KMS-11 (cell line): ENCODE measurements at regions not wholly inside any gene's neighbourhood (a gene's known extent, or its start where the extent isn't known, plus 50 kb on each side); places are given as distances from the start of the nearest gene placed in this dataset.

Source experiments
- H2AFZ ChIP-seq: fragments of 200-600 bp; sonication (generic); 2 replicates; pipeline ENCODE4 v1.6.1; 2016; ENCODE audit warnings: antibody characterized with exemption, mixed run types, low read depth
- H3K27ac ChIP-seq: fragments of 200-600 bp; sonication (generic); 2 replicates; pipeline ENCODE4 v1.6.1; 2016; ENCODE audit warnings: mild to moderate bottlenecking, mixed run types
- H3K27me3 ChIP-seq: fragments of 200-600 bp; sonication (generic); 2 replicates; pipeline ENCODE4 v1.6.1; 2017; ENCODE audit warnings: mild to moderate bottlenecking, low read depth, mixed run types, moderate library complexity; ENCODE audit not compliant: insufficient read depth
- H3K36me3 ChIP-seq: fragments of 200-600 bp; sonication (generic); 2 replicates; pipeline ENCODE4 v1.6.1; 2017; ENCODE audit warnings: mild to moderate bottlenecking, mixed run types; ENCODE audit not compliant: insufficient read depth
- H3K4me1 ChIP-seq: fragments of 200-600 bp; sonication (generic); 2 replicates; pipeline ENCODE4 v1.6.1; 2016; ENCODE audit warnings: mild to moderate bottlenecking, low read depth, mixed run types; ENCODE audit not compliant: poor library complexity, severe bottlenecking
- H3K4me2 ChIP-seq: fragments of 200-600 bp; sonication (generic); 2 replicates; pipeline ENCODE4 v1.7.0; 2016; ENCODE audit warnings: mild to moderate bottlenecking, mixed run types
- H3K4me3 ChIP-seq: fragments of 200-600 bp; sonication (generic); IDR thresholded peaks from 2 replicates; pipeline ENCODE4 v1.6.1; 2017; ENCODE audit warnings: low read depth, low read length, mixed read lengths; ENCODE audit not compliant: insufficient read depth
- H3K79me2 ChIP-seq: fragments of 200-600 bp; sonication (generic); 2 replicates; pipeline ENCODE4 v1.6.1; 2016; ENCODE audit warnings: low read depth, mixed run types; ENCODE audit not compliant: insufficient read depth
- H3K9ac ChIP-seq: fragments of 200-600 bp; sonication (generic); 2 replicates; pipeline ENCODE4 v1.6.1; 2016; ENCODE audit warnings: mild to moderate bottlenecking, mixed run types
- H4K20me1 ChIP-seq: fragments of 200-600 bp; sonication (generic); 2 replicates; pipeline ENCODE4 v1.6.1; 2016; ENCODE audit warnings: mild to moderate bottlenecking, mixed run types; ENCODE audit not compliant: insufficient read depth
- TF ChIP-seq, protein P1 (sequence below): fragments of 200-600 bp; sonication (generic); conservative IDR thresholded peaks from 2 replicates; pipeline ENCODE4 v1.6.1; 2017; ENCODE audit warnings: low read depth, mild to moderate bottlenecking, antibody characterized with exemption, low read length, moderate library complexity, mixed read lengths

DNA sequence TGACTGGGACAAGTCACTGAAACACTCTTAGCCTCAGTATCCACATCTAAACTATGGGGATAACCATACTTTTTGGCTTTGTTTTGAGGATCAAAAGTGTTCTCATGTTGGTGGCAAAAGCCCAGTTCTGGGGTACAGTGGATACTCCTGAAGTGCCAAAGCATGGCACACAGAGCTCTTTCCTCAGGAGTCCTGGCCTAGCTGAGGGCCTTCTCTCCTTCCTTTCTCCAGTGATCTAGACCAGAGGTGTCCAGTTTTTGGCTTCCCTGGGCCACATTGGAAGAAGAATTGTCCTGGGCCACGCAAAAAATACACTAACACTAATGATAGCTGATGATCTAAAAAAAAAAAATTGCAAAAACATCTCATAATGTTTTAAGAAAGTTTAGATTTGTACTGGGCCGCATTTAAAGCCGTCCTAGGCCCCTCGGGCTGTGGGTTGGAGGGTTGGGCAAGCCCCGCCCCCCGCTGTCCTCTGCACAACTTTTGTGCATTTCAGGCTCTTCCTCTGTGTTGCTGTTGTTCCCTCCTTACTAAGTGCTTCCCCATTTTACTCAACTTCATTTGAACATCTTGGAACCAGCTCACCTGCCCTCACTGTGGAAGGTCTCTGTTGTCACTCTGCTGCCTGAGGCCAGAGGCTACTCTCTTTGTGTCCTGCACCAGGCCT is 337.0 kb downstream of the CYRIA start:
- Histone ChIP-seq H3K9ac (no peak overlapping the region), H3K36me3 (no peaks in the 10 kb centered on the region), H3K4me2 (no peak overlapping the region), H3K4me3 (no peak overlapping the region), H4K20me1 (no peaks in the 10 kb centered on the region), H3K27ac (no peak overlapping the region), H3K79me2 (no peaks in the 10 kb centered on the region), H3K4me1 (no peaks in the 10 kb centered on the region), H3K27me3 (no peaks in the 10 kb centered on the region), H2AFZ (no peak overlapping the region)
- TF ChIP-seq, protein P1, sequence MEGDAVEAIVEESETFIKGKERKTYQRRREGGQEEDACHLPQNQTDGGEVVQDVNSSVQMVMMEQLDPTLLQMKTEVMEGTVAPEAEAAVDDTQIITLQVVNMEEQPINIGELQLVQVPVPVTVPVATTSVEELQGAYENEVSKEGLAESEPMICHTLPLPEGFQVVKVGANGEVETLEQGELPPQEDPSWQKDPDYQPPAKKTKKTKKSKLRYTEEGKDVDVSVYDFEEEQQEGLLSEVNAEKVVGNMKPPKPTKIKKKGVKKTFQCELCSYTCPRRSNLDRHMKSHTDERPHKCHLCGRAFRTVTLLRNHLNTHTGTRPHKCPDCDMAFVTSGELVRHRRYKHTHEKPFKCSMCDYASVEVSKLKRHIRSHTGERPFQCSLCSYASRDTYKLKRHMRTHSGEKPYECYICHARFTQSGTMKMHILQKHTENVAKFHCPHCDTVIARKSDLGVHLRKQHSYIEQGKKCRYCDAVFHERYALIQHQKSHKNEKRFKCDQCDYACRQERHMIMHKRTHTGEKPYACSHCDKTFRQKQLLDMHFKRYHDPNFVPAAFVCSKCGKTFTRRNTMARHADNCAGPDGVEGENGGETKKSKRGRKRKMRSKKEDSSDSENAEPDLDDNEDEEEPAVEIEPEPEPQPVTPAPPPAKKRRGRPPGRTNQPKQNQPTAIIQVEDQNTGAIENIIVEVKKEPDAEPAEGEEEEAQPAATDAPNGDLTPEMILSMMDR = no peak

DNA sequence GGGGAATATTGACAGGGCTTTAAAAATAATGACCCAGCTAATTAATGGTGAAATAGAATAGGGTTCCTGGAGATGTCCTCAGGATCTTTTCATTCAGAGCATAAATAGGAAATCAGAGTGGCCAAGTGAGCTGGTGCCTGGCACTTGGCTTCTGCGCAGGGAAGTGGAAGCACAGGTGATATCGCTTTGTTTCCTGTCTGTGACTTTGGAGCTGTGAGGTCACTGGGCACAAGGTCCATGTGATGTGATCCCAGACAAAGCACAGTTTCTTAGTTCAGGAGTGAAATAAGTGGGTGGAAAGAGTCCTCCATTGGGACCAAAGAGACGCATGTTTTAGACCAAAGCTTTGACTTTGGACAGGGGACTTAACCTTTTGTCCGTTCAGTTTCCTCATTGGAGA is 338.3 kb downstream of the CYRIA start:
- no peak overlapping the region for H3K4me2 ChIP-seq
- no peak overlapping the region for H3K27ac ChIP-seq
- no peaks in the 10 kb centered on the region for H3K36me3 ChIP-seq
- TF ChIP-seq, protein P1 = no peak
- no peaks in the 10 kb centered on the region for H3K27me3 ChIP-seq
- no peak overlapping the region for H3K9ac ChIP-seq
- no peak overlapping the region for H3K4me3 ChIP-seq
- H4K20me1 ChIP-seq = no peaks in the 10 kb centered on the region
- H2AFZ ChIP-seq = no peak overlapping the region
- H3K79me2 ChIP-seq = no peaks in the 10 kb centered on the region
- H3K4me1 ChIP-seq = no peaks in the 10 kb centered on the region

DNA sequence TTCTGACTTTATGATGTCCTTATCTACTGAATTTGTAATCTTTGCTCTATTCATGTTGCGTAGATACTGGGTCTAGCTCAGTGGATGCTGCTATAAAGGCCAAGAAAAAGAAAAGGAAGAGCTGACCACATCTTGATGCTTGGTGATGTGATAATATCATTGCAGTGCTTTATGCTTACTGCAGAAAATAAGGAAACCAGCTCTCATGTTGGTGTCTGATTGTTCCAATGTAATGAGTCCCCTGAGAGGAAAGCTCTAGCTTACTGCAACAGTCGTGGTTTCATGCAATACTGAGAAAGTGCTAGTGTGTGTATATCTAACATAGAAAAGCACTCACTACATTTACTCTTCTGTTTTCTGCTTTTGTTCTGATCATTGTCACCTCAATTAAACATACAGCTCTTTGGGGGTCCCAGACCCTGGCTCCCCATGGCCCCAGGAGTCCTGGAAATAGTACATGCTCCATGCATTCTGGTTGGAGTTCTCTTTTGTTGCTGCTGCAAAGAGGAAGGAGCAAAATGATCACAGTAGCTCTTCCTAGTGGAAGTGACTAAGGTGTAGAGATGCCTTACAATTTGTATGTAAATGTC is 338.8 kb downstream of the CYRIA start:
- no peaks in the 10 kb centered on the region for H3K27me3 ChIP-seq
- H4K20me1 ChIP-seq = no peaks in the 10 kb centered on the region
- H3K36me3 ChIP-seq = no peaks in the 10 kb centered on the region
- TF ChIP-seq, protein P1 = no peak
- H3K4me2 ChIP-seq = no peak overlapping the region
- no peak overlapping the region for H2AFZ ChIP-seq
- H3K9ac ChIP-seq = no peak overlapping the region
- H3K4me1 ChIP-seq = no peaks in the 10 kb centered on the region
- H3K4me3 ChIP-seq = no peak overlapping the region
- H3K79me2 ChIP-seq = no peaks in the 10 kb centered on the region
- H3K27ac ChIP-seq = no peak overlapping the region

DNA sequence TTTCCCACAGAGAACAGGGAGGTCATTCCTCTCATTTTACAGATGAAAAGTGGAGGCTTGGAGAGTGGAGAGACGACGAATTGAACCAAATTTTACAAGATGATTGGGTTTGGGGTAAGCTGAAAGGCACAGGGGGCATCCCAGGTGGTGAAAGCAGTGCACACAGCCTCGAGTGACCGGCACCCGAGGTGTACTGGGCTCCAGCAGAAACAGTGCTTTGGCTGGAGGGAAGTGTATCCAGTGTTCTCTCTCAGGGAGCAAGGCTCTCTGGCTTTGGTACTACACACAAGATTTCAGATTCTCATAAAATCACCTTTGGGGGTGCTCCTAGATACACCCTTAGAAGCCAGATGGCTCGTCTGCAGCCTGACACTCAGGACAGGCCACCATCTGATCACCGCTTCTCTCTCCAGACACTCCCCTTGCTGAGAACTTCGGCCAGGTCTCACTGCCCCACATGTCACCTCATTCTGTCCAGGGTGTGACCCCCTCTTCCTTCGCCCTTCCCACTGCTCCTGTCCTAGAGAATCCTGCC is 339.6 kb downstream of the CYRIA start:
- no peaks in the 10 kb centered on the region for H4K20me1 ChIP-seq
- H3K36me3 ChIP-seq = no peaks in the 10 kb centered on the region
- TF ChIP-seq, protein P1 = no peak
- H3K4me1 ChIP-seq = no peaks in the 10 kb centered on the region
- no peak overlapping the region for H2AFZ ChIP-seq
- no peak overlapping the region for H3K4me3 ChIP-seq
- no peak overlapping the region for H3K27ac ChIP-seq
- no peaks in the 10 kb centered on the region for H3K79me2 ChIP-seq
- no peak overlapping the region for H3K9ac ChIP-seq
- no peaks in the 10 kb centered on the region for H3K27me3 ChIP-seq
- no peak overlapping the region for H3K4me2 ChIP-seq
